Brain microvascular endothelial cell (primary cell): ENCODE measurements at regions not wholly inside any gene's neighbourhood (a gene's known extent, or its start where the extent isn't known, plus 50 kb on each side); places are given as distances from the start of the nearest gene placed in this dataset.

Experiments used
- DNase-seq: peaks from one replicate; pipeline ENCODE4 v3.0.0-alpha.2; 2020
- H3K27ac ChIP-seq: fragments of 250-450 bp; sonication (Bioruptor Pico); 2 replicates; pipeline ENCODE4 v1.5.1; 2020; ENCODE audit warnings: mild to moderate bottlenecking, moderate library complexity
- H3K27me3 ChIP-seq: fragments of 250-450 bp; sonication (Bioruptor Pico); replicated peaks from 2 replicates; pipeline ENCODE4 v1.5.1; 2020; ENCODE audit warnings: mild to moderate bottlenecking
- H3K36me3 ChIP-seq: fragments of 250-450 bp; sonication (Bioruptor Pico); replicated peaks from 2 replicates; pipeline ENCODE4 v1.5.1; 2020; ENCODE audit warnings: mild to moderate bottlenecking
- H3K4me3 ChIP-seq: 2 replicates; pipeline ENCODE4 v1.5.1; 2011; ENCODE audit warnings: low read depth, mild to moderate bottlenecking, control low read depth, low read length, moderate library complexity
- in situ Hi-C: cut with HindIII; loops from 2 replicates; pipeline ENCODE4 v1.10.0; 2017; ENCODE audit warnings: low sequenced_read_pairs, low pct_ligation_motif_present
- TF ChIP-seq, protein P1 (sequence below): IDR thresholded peaks from 2 replicates; pipeline ENCODE4 v1.5.1; 2011; ENCODE audit warnings: low read depth, mild to moderate bottlenecking, moderate library complexity, low read length, control low read depth, inconsistent platforms; ENCODE audit errors: missing control alignments

DNA sequence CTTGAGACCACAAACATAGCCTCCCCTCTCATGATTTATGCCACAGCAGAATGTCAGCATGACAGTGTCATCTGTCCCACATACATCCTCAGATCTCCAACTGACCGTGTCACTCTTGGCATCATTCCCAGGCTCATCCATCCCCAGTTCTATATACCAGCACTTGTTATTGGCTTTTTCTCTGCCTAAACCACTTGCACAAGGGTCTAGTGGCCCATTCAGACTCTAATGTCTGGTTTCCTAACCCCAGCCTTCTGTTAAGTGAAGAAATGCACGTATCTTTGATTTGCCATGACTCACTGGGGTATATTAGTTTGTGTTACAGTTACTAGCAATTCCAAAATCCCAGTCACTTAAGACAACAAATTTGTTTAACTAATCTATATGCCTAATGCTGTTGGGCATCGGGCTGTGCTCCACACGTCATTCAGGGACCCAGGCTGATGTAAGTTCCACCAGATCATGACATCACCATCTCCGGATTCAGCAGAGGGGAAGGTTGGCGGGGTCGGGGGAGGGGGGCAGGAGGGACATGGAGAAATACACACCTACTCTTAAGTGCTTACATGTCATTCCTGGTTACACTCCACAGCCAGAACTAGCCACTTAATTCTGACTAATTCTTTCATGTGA is 517.4 kb downstream of the BUD13 start:
- in situ Hi-C loops, result no loop called here
- DNase-seq, result no peak
- Histone ChIP-seq H3K4me3 (no peak overlapping the region), H3K27ac (no peak overlapping the region), H3K36me3 (no peaks in the 10 kb centered on the region), H3K27me3 (no peaks in the 10 kb centered on the region)
- TF ChIP-seq, protein P1, sequence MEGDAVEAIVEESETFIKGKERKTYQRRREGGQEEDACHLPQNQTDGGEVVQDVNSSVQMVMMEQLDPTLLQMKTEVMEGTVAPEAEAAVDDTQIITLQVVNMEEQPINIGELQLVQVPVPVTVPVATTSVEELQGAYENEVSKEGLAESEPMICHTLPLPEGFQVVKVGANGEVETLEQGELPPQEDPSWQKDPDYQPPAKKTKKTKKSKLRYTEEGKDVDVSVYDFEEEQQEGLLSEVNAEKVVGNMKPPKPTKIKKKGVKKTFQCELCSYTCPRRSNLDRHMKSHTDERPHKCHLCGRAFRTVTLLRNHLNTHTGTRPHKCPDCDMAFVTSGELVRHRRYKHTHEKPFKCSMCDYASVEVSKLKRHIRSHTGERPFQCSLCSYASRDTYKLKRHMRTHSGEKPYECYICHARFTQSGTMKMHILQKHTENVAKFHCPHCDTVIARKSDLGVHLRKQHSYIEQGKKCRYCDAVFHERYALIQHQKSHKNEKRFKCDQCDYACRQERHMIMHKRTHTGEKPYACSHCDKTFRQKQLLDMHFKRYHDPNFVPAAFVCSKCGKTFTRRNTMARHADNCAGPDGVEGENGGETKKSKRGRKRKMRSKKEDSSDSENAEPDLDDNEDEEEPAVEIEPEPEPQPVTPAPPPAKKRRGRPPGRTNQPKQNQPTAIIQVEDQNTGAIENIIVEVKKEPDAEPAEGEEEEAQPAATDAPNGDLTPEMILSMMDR, result no peak

DNA sequence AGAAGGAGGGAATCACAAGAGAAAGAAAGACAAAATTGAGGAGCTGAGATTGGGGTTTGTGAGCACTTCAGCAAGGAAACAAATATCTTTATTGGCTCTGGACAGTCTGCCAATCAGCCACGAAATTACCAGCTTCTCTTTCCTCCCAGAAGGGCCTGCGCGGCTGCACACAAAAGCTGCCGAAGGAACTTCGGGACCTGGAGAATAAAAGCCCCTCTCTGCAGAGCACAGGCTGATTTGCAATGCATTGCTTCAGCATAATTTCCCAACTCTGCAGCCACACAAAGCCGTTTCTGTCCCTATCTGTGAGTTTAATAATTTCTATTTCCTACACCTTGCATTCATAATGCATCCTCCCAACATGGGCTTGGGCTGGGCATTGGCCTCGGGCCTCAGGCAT is 522.6 kb downstream of the BUD13 start:
- H3K36me3 ChIP-seq, result no peaks in the 10 kb centered on the region
- TF ChIP-seq, protein P1, result no peak
- DNase-seq, result no peak
- in situ Hi-C loops, result no loop called here
- H3K27ac ChIP-seq, result no peak overlapping the region
- H3K4me3 ChIP-seq, result no peak overlapping the region
- H3K27me3 ChIP-seq, result no peaks in the 10 kb centered on the region

DNA sequence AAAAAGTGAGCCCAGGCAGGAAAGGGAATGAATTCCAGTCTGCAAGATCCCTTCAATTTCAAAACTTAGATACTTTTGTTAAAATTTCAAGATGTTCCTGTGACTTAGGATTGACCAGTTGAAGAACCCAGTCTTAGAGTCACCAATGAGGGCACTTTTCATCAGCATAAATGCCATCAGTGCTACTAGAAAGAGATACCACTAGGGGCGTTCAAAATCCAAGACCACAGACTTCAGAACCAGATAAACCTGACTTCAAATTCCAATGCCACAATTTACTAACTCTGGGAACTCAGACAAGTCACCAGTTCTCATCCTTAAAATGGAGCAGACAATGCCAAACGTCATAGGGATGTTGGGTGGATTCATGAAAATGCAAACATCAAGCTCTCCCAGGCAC is 523.2 kb downstream of the BUD13 start:
- no peaks in the 10 kb centered on the region for H3K27me3 ChIP-seq
- no peaks in the 10 kb centered on the region for H3K36me3 ChIP-seq
- H3K4me3 ChIP-seq, result no peak overlapping the region
- no peak overlapping the region for H3K27ac ChIP-seq
- TF ChIP-seq, protein P1, result no peak
- in situ Hi-C loops, result no loop called here
- DNase-seq, result no peak

DNA sequence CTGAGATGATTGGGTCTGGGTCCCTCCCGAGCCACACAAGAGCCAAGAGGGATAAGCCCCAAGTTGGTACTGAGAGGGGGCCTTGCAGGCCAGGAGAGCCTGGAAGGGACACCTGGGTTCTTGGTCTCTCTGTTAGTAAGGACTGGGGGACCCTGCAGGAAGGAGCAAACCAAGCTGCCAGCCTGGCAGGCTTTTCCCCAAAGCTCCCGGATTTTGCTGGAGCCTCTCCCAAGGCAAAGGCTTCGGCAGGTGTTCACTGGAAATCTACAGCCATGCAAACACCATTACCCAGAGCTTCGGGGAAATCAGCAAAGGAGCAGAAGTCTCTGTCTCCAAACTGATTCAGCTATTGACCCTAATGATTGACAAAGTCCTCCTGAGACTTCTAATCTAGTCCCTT is 527.9 kb downstream of the BUD13 start:
- Histone ChIP-seq H3K27me3 (no peaks in the 10 kb centered on the region), H3K27ac (no peak overlapping the region), H3K4me3 (no peak overlapping the region), H3K36me3 (no peaks in the 10 kb centered on the region)
- TF ChIP-seq, protein P1, result no peak
- in situ Hi-C loops, result no loop called here
- no peak for DNase-seq

DNA sequence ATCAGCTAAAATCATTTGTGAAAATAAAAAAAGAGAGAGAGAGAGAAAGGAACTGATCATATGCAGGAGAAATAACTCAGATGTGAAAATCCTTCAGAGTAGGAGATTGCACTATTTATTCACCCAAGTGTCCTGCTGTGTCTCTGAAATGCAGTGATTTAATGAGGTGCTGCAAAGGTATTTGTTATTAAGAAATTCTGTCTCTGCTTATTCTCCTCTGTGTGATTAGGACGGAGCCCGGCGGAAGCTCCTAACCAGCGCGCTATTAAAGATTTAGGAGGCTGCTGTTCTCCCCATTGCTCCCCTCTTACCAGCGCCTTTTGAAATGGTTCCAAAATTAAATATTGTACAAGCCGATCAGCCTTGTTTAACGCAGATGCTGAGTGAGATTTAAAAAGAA is 528.3 kb downstream of the BUD13 start:
- DNase-seq, result no peak

DNA sequence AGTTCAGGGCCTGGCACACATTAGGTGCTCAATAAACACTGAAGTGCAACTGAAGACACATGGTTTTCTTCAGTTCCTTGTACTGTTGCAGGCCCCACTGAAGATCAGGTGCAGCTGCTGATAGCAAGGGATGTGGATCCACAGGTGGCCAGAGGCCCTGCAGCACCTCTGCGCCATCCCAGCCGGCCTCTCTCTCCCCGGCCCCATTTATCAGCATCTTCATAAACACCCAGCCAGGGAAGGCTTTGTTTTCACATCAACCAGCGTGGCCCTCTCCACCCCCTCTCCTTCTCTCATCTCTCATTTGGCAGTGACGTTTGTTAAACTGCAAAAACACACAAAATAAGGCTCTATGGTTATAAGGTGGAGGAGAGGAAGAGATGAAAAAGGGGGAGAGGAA is 528.8 kb downstream of the BUD13 start:
- TF ChIP-seq, protein P1, result no peak
- no peaks in the 10 kb centered on the region for H3K36me3 ChIP-seq
- H3K27ac ChIP-seq, result no peak overlapping the region
- no peak for DNase-seq
- no peak overlapping the region for H3K4me3 ChIP-seq
- in situ Hi-C loops, result no loop called here
- no peaks in the 10 kb centered on the region for H3K27me3 ChIP-seq

More for the DNA sequence above, 528.3 kb downstream of the BUD13 start:
- TF ChIP-seq, protein P1, result no peak
- Histone ChIP-seq H3K4me3 (no peak overlapping the region), H3K36me3 (no peaks in the 10 kb centered on the region), H3K27me3 (no peaks in the 10 kb centered on the region), H3K27ac (no peak overlapping the region)
- in situ Hi-C loops, result no loop called here
